Fibroblast of upper back skin (primary cell): ENCODE measurements at regions not wholly inside any gene's neighbourhood (a gene's known extent, or its start where the extent isn't known, plus 50 kb on each side); places are given as distances from the start of the nearest gene placed in this dataset.

Experiments
- DNase-seq: peaks from one replicate; pipeline ENCODE4 v3.0.0-alpha.2; 2013

DNA sequence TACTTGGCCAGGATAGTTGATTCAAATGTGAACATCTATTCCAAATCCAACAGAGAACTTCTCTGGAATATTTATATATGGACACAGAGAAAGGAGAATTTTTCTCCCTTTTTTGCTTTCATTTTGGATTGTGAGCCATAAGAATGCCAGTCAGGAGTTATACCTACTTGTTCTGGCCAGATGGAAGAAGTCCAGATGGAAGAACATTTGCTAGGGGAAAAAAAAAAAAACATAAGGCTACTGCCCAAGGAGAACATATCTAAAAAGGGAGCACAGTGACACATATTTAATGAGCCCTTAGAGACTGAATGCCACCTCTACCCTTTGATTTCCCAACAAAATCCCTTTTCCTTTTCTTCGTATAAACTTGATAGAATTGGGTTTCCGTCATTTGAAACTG lies 61.7 kb upstream of the PPP2R2B start:
- no peak for DNase-seq

GRCh38 chr5:146944019-146944418 lies 65.5 kb upstream of the PPP2R2B start:
- DNase-seq: no peak

- no peak for DNase-seq
Measured at GRCh38 chr5:146944764-146945616, 66.4 kb upstream of the PPP2R2B start.

GRCh38 chr5:146945617-146946084 lies 67.1 kb upstream of the PPP2R2B start:
- DNase-seq: no peak

DNA sequence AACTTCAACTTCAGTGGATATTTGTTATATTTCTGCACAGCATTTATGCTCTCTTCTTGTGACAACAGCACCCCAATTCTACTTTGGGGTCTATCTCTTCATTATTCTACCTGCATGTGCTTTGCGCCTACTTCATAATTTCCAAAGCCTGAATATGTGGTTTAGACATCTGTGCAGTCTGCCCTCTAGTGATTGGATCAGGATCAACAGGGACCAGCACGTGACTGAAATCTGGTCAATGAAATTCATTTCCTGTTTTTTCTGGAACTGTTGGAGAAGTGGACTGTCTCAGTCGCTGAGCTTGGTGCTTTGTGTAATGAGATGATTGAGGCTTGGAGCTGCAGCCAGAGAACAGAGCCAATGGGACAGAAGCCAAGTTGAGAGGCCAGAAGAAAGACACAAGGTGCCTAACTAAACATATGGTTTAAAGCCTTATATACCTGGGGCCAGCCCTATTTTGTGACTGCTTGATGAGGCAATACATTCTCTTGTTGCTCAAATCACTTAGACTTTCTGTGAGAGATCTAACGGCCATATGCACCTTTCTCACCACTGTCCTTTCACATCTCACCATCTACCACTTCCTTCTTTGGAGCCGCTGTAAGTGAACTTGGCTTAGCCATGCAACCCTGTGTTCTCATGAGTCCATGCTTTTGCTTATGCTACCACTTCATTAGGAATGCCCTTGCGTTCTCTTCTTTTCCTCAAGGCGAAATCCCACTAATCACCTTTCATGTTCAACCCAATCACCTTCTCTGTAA lies 68.8 kb upstream of the PPP2R2B start:
- DNase-seq: no peak

GRCh38 chr5:146948666-146949065 lies 70.1 kb upstream of the PPP2R2B start:
- no peak for DNase-seq

DNA sequence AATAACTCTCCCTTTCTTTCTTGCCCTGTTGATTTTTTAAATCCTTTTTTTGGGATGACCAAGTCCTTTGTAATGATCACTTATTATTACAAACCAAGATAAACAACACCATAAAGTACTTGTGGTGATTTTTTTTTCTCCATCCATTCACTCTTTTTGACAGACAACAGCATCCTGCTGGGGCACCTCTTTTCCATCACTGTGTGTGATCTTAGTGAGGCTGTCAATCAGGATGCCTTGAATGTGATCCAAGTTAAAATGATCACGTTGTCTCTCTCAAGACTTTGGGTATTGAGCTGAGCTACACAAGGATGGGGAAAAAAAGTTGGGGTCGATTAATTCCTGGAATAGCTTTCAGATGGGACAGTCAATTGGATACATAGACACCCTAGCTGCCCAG lies 73.6 kb upstream of the PPP2R2B start:
- no peak for DNase-seq

DNA sequence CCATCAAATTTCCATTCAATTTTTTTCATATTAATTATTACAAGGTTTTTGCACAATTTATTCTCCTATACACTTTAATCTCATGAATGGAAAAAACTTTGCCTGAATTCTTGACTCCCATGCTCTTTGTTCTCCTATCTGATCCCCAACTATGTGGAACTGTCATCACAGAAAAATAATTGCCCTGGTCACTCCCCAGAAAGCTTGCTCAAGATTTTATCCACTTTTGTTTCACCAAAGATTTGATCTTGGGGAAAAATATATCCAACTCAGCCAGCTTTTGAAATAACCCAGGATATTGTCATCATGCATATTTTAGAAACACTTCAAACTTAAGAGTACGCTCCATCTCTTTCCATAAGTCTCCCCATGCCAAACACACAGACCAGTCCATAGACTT lies 77.7 kb upstream of the PPP2R2B start:
- peak; percentile 4 for DNase-seq

DNA sequence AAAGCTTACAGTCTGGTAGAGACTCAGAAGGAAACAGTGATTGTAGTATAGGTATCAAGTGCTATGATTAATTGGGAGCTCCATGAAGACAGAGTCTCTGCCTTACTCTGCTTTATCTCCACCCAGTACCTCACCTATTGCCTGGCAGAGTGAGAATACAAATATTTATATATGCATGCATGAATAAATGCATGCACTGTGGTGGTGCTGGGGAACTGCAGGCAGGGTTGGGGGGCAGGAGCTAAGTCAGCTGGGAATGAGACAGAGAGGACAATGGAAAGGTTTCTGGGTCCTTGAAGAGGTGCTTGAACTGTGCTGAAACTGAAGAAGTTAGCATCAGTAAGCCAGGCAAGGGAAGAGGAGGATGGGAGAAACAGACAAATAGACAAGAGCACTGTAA lies 80.8 kb upstream of the PPP2R2B start:
- DNase-seq: no peak

DNA sequence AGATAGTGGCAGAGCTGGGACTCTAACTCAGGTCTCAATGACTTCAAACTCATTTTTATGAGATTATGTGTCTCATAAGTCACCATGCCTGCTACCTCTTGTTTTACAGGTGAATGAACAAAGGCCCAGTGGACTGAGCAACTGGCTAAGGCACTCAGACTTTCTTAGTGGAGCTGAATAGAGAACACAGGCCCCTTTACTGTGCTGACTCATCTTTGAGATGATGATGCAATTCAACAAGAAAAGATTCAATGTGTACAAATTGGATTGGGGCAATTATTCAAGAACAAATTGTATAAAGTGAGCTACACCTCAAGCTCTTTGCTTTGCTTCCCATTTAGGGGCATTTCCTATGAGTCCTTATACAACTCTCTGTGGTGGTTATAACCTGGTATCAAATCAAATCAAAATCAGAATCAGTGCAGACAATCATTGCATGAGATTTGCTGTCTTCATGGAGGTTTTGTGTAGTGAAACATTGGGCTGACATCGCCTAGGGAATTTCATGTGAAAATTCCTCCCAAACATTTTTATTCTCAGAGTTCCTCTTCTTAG lies 84.3 kb upstream of the PPP2R2B start:
- DNase-seq: peak; percentile 42

DNA sequence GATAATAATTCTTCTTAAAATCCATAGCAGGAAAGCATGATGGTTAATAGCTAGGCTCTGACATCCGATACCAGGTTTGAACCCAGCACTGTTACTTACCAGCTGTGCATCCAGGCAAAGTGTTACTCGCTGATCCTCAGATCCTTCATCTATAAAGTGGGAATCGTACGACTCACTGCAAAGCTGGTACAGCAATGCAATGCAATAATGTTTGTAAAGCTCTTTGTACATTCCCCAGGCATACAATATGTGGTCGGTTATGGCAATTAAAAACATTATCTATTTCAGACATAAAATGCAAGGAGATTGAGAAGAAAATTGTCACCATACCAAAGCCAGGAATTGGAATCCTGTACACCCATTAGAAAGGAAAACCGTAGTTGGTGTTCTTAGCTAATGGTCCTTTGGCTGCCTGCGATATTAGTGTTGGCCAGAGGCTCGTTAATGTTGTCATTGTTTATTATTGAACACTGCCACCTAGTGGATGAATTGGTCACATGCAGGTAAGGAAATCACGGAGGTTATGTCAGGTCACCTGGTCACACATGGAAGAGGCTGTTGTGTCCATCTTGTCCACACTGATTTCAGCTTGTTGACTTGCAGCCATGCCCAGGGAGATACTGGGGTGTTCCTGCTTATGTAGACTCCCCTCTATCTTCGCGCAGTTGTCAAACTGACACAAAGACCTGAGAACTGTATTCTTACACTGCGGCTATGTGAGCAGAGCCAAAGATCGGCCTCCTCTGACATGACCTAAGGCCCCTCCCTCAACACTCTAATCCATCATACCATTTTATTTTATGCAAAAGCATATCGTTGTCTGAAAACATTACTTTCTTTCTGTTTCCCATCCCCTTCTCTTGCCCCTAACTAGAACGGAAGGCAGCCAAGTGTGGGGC lies 87.5 kb upstream of the PPP2R2B start:
- peak; percentile 72 for DNase-seq

DNA sequence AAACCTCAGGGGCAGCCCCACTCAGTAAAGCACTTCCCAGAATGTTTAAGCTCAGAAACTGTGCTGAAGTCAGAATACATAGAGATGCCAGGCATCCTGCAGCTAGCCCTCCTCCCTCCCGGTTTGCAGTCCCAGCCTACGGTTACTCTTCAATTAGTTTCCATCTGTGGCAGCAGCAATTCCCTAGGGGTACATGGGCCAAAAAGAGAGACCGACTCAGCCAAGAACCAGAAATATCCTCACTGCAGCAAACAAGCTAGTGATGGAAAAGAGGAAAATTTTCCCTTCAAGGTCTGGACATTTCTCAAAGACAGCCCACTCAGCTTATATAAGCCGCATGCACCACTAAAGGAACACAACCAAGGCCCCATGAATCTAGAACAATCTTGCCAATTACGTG lies 89.1 kb upstream of the PPP2R2B start:
- no peak for DNase-seq

- DNase-seq: no peak
Measured at GRCh38 chr5:146971401-146971800, 92.8 kb upstream of the PPP2R2B start.

- no peak for DNase-seq
Measured at GRCh38 chr5:146986469-146986868, 107.9 kb upstream of the PPP2R2B start.

DNA sequence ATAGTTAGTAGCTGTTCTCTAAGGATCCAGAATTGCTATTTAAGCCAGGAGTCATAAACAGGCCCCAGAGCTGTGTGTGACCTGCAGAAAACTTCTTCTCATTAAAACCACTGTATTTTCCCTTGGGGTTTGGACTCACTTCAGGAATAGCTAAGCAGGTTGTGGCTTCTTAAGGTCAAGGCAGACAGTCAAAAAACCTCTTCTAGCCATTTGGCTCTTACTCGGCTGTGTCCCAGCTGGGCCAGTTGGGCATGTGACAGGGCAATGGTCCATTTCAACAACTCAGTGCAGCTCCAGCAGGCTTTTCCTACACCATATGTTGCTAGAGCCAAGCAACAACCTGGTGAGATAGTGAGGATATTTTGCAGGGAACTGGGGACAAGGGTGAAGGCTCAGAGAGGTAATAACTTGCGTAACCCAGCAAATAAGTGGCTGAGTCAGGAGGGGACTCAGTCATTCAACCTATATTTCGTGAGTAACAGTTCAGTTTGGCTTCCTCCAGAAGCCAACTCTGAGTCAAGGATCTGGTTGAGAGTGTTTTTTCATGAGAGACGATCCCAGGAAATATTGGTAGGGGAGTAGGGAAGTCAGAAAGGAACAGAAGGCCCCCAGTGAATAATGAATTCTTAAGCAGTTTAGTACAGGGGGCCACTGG lies 115.4 kb upstream of the PPP2R2B start:
- no peak for DNase-seq

- no peak for DNase-seq
Measured at GRCh38 chr5:146995878-146996277, 117.3 kb upstream of the PPP2R2B start.

GRCh38 chr5:147015405-147015804 lies 136.8 kb upstream of the PPP2R2B start:
- no peak for DNase-seq

DNA sequence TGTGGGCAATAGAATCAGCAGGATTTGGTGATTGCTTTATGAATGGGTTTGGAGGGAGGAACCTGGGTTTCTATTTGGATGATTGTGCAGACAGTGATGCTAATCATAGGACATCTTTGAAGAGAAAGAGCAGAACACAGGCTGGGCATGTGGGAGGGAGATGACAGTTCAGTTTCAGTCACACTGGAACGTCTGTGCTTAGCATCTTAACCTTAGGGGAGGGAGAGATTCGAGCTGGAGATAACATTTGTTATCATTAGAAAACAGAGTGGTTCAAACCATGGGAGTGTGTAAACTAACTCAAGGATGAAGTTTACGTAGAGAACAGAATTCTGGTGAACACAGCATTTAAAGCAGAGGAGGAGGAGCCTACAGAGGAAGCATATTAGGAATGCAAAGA lies 138.6 kb upstream of the PPP2R2B start:
- DNase-seq: no peak

- no peak for DNase-seq
Measured at GRCh38 chr5:147017621-147018020, 139.1 kb upstream of the PPP2R2B start.

DNA sequence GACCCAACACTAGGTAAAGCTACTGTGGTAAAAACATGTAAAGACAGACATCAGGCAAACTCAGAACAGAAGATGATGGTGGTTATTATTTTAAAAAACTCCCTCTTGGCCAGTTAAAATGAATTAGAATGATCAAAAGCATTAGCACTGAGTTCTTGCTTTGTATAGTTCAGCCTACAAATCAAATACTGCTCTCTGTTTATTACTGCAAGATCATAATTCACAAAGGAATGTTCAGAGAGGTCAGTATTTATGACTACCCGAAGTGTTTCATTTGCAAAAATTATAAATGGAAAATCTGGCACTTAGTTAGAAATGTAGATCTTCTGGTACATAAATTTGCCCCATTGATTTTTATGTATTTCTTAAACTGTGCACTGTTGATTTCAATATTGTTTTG lies 140.3 kb upstream of the PPP2R2B start:
- no peak for DNase-seq

- DNase-seq: no peak
Measured at GRCh38 chr5:147036691-147037245, 158.2 kb upstream of the PPP2R2B start.
